Kidney tubule cell (primary cell): ENCODE measurements at regions not wholly inside any gene's neighbourhood (a gene's known extent, or its start where the extent isn't known, plus 50 kb on each side); places are given as distances from the start of the nearest gene placed in this dataset.

Experiments used
- DNase-seq: peaks from one replicate; pipeline ENCODE4 v3.0.0-alpha.2; 2018; ENCODE audit warnings: low spot score

GRCh38 chr13:40505196-40505595 lies 161.2 kb downstream of the FOXO1 start:
- peak; percentile 77 for DNase-seq
